ENCODE measurements at regions not wholly inside any gene's neighbourhood (a gene's known extent, or its start where the extent isn't known, plus 50 kb on each side); places are given as distances from the start of the nearest gene placed in this dataset.

GRCh38 chr12:89821896-89822295 lies 113.3 kb upstream of the ATP2B1 start:
- no peak for TF ChIP-seq EP300 (IDR thresholded peaks at IDR 0.05)
- no peak for TF ChIP-seq CTCF (IDR thresholded peaks at IDR 0.05)
- no peak for TF ChIP-seq POLR2A (IDR thresholded peaks at IDR 0.05)
- no peak for TF ChIP-seq POLR2AphosphoS5 (IDR thresholded peaks at IDR 0.05)
- Histone ChIP-seq H3K4me3 (no peak overlapping the region), H3K27ac (no peak overlapping the region), H3K36me3 (no peaks in the 10 kb centered on the region), H3K9me3 (no peaks in the 10 kb centered on the region), H3K27me3 (no peaks in the 10 kb centered on the region), H3K4me1 (no peaks in the 10 kb centered on the region)
- ATAC-seq, result no peak

DNA sequence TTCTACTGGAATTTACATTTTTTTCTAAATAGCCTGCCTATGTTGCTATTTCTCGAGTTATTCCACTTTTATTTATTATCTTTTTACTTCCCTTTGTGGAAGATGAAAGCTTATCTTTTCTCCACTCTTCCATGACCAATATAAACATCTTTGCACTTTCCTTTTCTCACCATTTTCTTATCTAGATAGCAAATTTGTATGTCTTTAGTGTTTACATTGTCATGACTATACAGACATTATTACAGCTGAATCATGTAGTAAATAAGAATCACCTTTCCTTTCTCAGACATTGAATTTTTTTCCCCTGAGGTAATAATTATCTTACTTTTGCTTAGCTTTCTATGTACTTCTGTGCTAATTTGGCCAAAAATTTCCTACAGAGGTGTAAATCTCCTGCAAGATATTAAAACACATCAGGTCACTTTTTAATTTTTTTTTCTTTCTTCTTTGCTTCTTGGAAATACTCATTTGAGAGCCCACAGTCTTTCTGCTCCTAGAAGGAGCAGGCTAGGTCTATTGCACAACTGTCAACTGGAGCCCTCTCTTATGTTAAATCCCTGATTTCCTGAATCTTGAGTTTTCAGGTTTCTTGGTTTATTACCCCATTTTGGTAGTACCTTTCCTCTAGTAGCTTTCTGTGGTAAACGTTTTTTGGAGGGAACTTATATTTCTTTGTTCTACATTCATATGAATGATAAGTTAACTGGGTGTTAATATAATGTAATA lies 109.0 kb upstream of the ATP2B1 start:
- Histone ChIP-seq H3K9me3 (no peaks in the 10 kb centered on the region), H3K27ac (no peak overlapping the region), H3K36me3 (no peaks in the 10 kb centered on the region), H3K27me3 (no peaks in the 10 kb centered on the region), H3K4me3 (no peak overlapping the region), H3K4me1 (no peaks in the 10 kb centered on the region)
- ATAC-seq, result no peak
- WGBS, 2 donors (ENCODE audit: low coverage in 1 of 2), result 63 to 69% methylated on average over 2 of the region's 2 CpGs
- TF ChIP-seq POLR2AphosphoS5 (IDR thresholded peaks at IDR 0.05), result no peak
- TF ChIP-seq EP300 (IDR thresholded peaks at IDR 0.05), result no peak
- no peak for TF ChIP-seq POLR2A (IDR thresholded peaks at IDR 0.05)
- TF ChIP-seq CTCF (IDR thresholded peaks at IDR 0.05), result no peak

DNA sequence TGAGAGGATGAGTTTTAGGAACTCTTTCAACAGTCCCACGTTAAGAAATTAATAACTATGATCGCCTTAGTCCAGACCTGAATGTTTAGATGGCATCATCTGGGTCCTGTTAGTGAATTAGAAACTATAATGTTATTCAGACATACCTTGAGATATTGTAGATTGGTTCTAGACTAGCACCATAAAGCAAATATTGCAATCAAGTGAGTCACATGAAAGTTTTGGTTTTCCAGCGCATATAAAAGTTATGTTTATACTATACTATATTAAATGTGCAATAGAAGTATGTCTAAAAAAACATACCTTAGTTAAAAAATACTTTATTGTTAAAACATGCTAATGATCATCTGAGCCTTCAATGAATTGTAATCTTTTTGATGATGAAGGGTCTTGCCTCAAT lies 106.6 kb upstream of the ATP2B1 start:
- no peaks in the 10 kb centered on the region for H3K4me1 ChIP-seq
- no peaks in the 10 kb centered on the region for H3K36me3 ChIP-seq
- H3K27ac ChIP-seq, result no peak overlapping the region
- WGBS, 2 donors (ENCODE audit: low coverage in 1 of 2), result 95 to 100% methylated on average over 3 of the region's 3 CpGs
- H3K27me3 ChIP-seq, result no peaks in the 10 kb centered on the region
- TF ChIP-seq POLR2AphosphoS5 (IDR thresholded peaks at IDR 0.05) (no peak), CTCF (IDR thresholded peaks at IDR 0.05) (no peak), POLR2A (IDR thresholded peaks at IDR 0.05) (no peak), EP300 (IDR thresholded peaks at IDR 0.05) (no peak)
- H3K4me3 ChIP-seq, result no peak overlapping the region
- ATAC-seq, result no peak
- H3K9me3 ChIP-seq, result no peaks in the 10 kb centered on the region

DNA sequence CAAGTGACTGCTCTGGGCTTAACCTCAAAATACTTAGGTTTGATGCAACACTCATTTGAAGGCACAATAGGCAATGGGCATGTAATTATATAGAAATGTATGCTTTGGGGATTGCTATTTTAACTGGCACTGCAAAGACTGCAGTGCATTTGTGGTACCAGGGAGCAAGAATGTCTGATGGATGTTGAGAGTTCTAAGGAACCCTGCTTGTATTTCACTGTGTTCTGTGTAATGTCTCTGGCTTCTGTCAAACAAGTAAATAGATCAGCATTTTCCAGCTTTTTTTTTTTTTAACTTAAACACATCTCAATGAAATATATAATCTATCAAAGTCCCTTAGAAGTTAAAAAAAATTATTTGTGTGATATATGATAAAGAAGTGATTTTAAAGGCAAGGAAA lies 94.8 kb upstream of the ATP2B1 start:
- Histone ChIP-seq H3K36me3 (no peaks in the 10 kb centered on the region), H3K4me3 (no peak overlapping the region), H3K27ac (no peak overlapping the region), H3K9me3 (no peaks in the 10 kb centered on the region), H3K4me1 (no peaks in the 10 kb centered on the region), H3K27me3 (no peaks in the 10 kb centered on the region)
- no peak for TF ChIP-seq CTCF (IDR thresholded peaks at IDR 0.05)
- no peak for TF ChIP-seq POLR2A (IDR thresholded peaks at IDR 0.05)
- TF ChIP-seq POLR2AphosphoS5 (IDR thresholded peaks at IDR 0.05), result no peak
- TF ChIP-seq EP300 (IDR thresholded peaks at IDR 0.05), result no peak
- ATAC-seq, result no peak

DNA sequence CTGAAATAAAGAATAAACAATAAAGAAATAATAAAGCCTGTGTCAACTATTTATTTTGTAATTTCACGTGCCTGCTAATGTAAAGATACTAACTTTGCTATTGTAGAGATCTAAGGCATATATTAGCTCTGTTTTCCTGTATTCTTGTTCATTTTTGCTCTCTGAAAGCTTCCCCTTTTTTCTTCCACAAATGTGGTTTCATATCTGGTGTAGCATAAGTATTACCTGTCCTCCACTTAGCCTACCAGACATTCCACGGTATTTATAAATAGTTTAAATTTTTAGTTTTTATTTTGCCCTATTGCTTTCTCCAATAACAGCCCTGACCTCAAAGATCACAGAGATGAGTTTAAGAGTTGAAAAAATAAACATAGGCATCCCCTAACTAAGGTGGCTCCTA lies 92.6 kb upstream of the ATP2B1 start:
- no peak overlapping the region for H3K27ac ChIP-seq
- ATAC-seq, result no peak
- no peaks in the 10 kb centered on the region for H3K4me1 ChIP-seq
- no peaks in the 10 kb centered on the region for H3K36me3 ChIP-seq
- 72 to 79% methylated on average over 2 of the region's 2 CpGs for WGBS, 2 donors (ENCODE audit: low coverage in 1 of 2)
- TF ChIP-seq EP300 (IDR thresholded peaks at IDR 0.05), result no peak
- TF ChIP-seq POLR2A (IDR thresholded peaks at IDR 0.05), result no peak
- no peaks in the 10 kb centered on the region for H3K9me3 ChIP-seq
- no peak overlapping the region for H3K4me3 ChIP-seq
- H3K27me3 ChIP-seq, result no peaks in the 10 kb centered on the region

Measured in gastroesophageal sphincter (tissue), 4 donors.